Dedifferentiated amniotic fluid mesenchymal stem cell (primary cell): ENCODE measurements at regions not wholly inside any gene's neighbourhood (a gene's known extent, or its start where the extent isn't known, plus 50 kb on each side); places are given as distances from the start of the nearest gene placed in this dataset.

Source experiments
- DNase-seq: peaks from one replicate; pipeline ENCODE4 v3.0.0-alpha.2; 2016; ENCODE audit errors: extremely low spot score

- DNase-seq = no peak
Observed at GRCh38 chr15:31554261-31554660, 227.6 kb downstream of the KLF13 start.

GRCh38 chr15:31555022-31555421 lies 228.4 kb downstream of the KLF13 start:
- no peak for DNase-seq

- no peak for DNase-seq
Observed at GRCh38 chr15:31556494-31557150, 230.0 kb downstream of the KLF13 start.

GRCh38 chr15:31557899-31558298 lies 231.3 kb downstream of the KLF13 start:
- DNase-seq = no peak

GRCh38 chr15:31558840-31559239 lies 232.2 kb downstream of the KLF13 start:
- DNase-seq = no peak

GRCh38 chr15:31559786-31560185 lies 233.2 kb downstream of the KLF13 start:
- no peak for DNase-seq

GRCh38 chr15:31560643-31561042 lies 234.0 kb downstream of the KLF13 start:
- DNase-seq = no peak

GRCh38 chr15:31561156-31561555 lies 234.5 kb downstream of the KLF13 start:
- no peak for DNase-seq

- DNase-seq = no peak
Observed at GRCh38 chr15:31563001-31563400, 236.4 kb downstream of the KLF13 start.

- DNase-seq = no peak
Observed at GRCh38 chr15:31563421-31563820, 236.8 kb downstream of the KLF13 start.

GRCh38 chr15:31567861-31568260 lies 241.2 kb downstream of the KLF13 start:
- no peak for DNase-seq

GRCh38 chr15:31569836-31570235 lies 243.2 kb downstream of the KLF13 start:
- DNase-seq = no peak

GRCh38 chr15:31570591-31570990 lies 244.0 kb downstream of the KLF13 start:
- no peak for DNase-seq

- no peak for DNase-seq
Observed at GRCh38 chr15:31571676-31572075, 245.0 kb downstream of the KLF13 start.

GRCh38 chr15:31573759-31574158 lies 247.1 kb downstream of the KLF13 start:
- no peak for DNase-seq

- DNase-seq = no peak
Observed at GRCh38 chr15:31574766-31575165, 248.1 kb downstream of the KLF13 start.

- no peak for DNase-seq
Observed at GRCh38 chr15:31577108-31577507, 250.5 kb downstream of the KLF13 start.

GRCh38 chr15:31579282-31579681 lies 252.6 kb downstream of the KLF13 start:
- DNase-seq = no peak

GRCh38 chr15:31579976-31580375 lies 253.3 kb downstream of the KLF13 start:
- no peak for DNase-seq

GRCh38 chr15:31584195-31584594 lies 257.6 kb downstream of the KLF13 start:
- DNase-seq = no peak

GRCh38 chr15:31585240-31585639 lies 258.6 kb downstream of the KLF13 start:
- DNase-seq = no peak

- DNase-seq = no peak
Observed at GRCh38 chr15:31586841-31587240, 260.2 kb downstream of the KLF13 start.

- no peak for DNase-seq
Observed at GRCh38 chr15:31587583-31587982, 260.9 kb downstream of the KLF13 start.

- DNase-seq = no peak
Observed at GRCh38 chr15:31590609-31591008, 264.0 kb downstream of the KLF13 start.
